Mesenchymal stem cell (in vitro differentiated cells and primary cell): ENCODE measurements at regions not wholly inside any gene's neighbourhood (a gene's known extent, or its start where the extent isn't known, plus 50 kb on each side); places are given as distances from the start of the nearest gene placed in this dataset.

Experiments used
- DNase-seq: peaks from one replicate; pipeline ENCODE4 v3.0.0-alpha.2; 2013
- H2AFZ ChIP-seq: one replicate; pipeline ENCODE4 v1.6.1; 2013; ENCODE audit warnings: low read depth, mild to moderate bottlenecking, control low read depth, inconsistent platforms, low read length, moderate library complexity
- H2AK5ac ChIP-seq: 2 replicates; pipeline ENCODE4 v1.6.1; 2013; ENCODE audit warnings: low read length, moderate library complexity, mild to moderate bottlenecking, inconsistent platforms; ENCODE audit not compliant: severe bottlenecking
- H2BK120ac ChIP-seq: one replicate; pipeline ENCODE4 v1.6.1; 2013; ENCODE audit warnings: low read depth, mild to moderate bottlenecking, inconsistent platforms, low read length, moderate library complexity
- H2BK12ac ChIP-seq, 2 experiments: one replicate each; pipeline ENCODE4 v1.6.1; 2013; ENCODE audit warnings: inconsistent platforms in 2 of 2, low read length in 2 of 2, mild to moderate bottlenecking in 2 of 2, moderate library complexity in 2 of 2, control low read depth in 1 of 2
- H2BK15ac ChIP-seq: one replicate; pipeline ENCODE4 v1.6.1; 2013; ENCODE audit warnings: mild to moderate bottlenecking, low read depth, inconsistent platforms; ENCODE audit not compliant: poor library complexity, severe bottlenecking
- H2BK5ac ChIP-seq: 2 replicates; pipeline ENCODE4 v1.6.1; 2013; ENCODE audit warnings: low read depth, mild to moderate bottlenecking, low read length, control low read depth, inconsistent platforms; ENCODE audit not compliant: poor library complexity, severe bottlenecking
- H3K14ac ChIP-seq, 2 experiments: one replicate each; pipeline ENCODE4 v1.6.1; 2013; ENCODE audit warnings: inconsistent platforms in 2 of 2, low read length in 2 of 2, control low read depth in 1 of 2, mild to moderate bottlenecking in 1 of 2, moderate library complexity in 1 of 2
- H3K18ac ChIP-seq, 2 experiments: one replicate each; pipeline ENCODE4 v1.6.1; 2013; ENCODE audit warnings: inconsistent platforms in 2 of 2, low read length in 2 of 2, control low read depth in 1 of 2, low read depth in 1 of 2, mild to moderate bottlenecking in 1 of 2
- H3K23ac ChIP-seq, 2 experiments: one replicate each; pipeline ENCODE4 v1.6.1; 2013; ENCODE audit warnings: inconsistent platforms in 2 of 2, low read length in 2 of 2, mild to moderate bottlenecking in 2 of 2, moderate library complexity in 2 of 2, control low read depth in 1 of 2
- H3K27ac ChIP-seq: 2 replicates; pipeline ENCODE4 v1.5.1; 2013; ENCODE audit warnings: mild to moderate bottlenecking, moderate library complexity, low read length, control low read depth, inconsistent platforms; ENCODE audit not compliant: poor library complexity, severe bottlenecking
- H3K27me3 ChIP-seq, 2 experiments: 2 replicates each; pipeline versions ENCODE4 v1.6.1 to v1.7.0; 2013; ENCODE audit warnings: low read length in 2 of 2, mild to moderate bottlenecking in 2 of 2, moderate library complexity in 2 of 2, control low read depth in 1 of 2, inconsistent platforms in 1 of 2; ENCODE audit not compliant: control insufficient read depth in 1 of 2, insufficient read depth in 1 of 2
- H3K36me3 ChIP-seq, 2 experiments: 2 replicates each; pipeline versions ENCODE4 v1.6.1 to v1.7.0; 2013; ENCODE audit warnings: low read length in 2 of 2, control low read depth in 1 of 2, inconsistent platforms in 1 of 2, low read depth in 1 of 2, mild to moderate bottlenecking in 1 of 2; ENCODE audit not compliant: insufficient read depth in 2 of 2, control insufficient read depth in 1 of 2
- H3K4ac ChIP-seq, 2 experiments: one replicate each; pipeline ENCODE4 v1.6.1; 2013; ENCODE audit warnings: inconsistent platforms in 2 of 2, low read length in 2 of 2, mild to moderate bottlenecking in 2 of 2, moderate library complexity in 2 of 2, control low read depth in 1 of 2, low read depth in 1 of 2
- H3K4me1 ChIP-seq: 2 replicates; pipeline ENCODE4 v1.6.1; 2013; ENCODE audit warnings: low read depth, low read length, control low read depth; ENCODE audit not compliant: control insufficient read depth, insufficient read depth
- H3K4me2 ChIP-seq: 2 replicates; pipeline ENCODE4 v1.6.1; 2013; ENCODE audit warnings: low read length, mild to moderate bottlenecking, inconsistent platforms; ENCODE audit not compliant: poor library complexity, severe bottlenecking
- H3K4me3 ChIP-seq, 2 experiments: 2 replicates each; pipeline versions ENCODE4 v1.5.1 to v1.7.0; 2013; ENCODE audit warnings: low read length in 2 of 2, mild to moderate bottlenecking in 2 of 2, control low read depth in 1 of 2, low read depth in 1 of 2; ENCODE audit not compliant: insufficient read depth in 1 of 2
- H3K79me1 ChIP-seq: replicated peaks from 2 replicates; pipeline ENCODE4 v1.6.1; 2013; ENCODE audit warnings: mild to moderate bottlenecking, control low read depth, low read length, inconsistent platforms; ENCODE audit not compliant: poor library complexity, severe bottlenecking
- H3K9ac ChIP-seq: 2 replicates; pipeline ENCODE4 v1.7.0; 2013; ENCODE audit warnings: mild to moderate bottlenecking, low read length, moderate library complexity
- H3K9me3 ChIP-seq: 2 replicates; pipeline ENCODE4 v1.7.0; 2013; ENCODE audit warnings: mild to moderate bottlenecking, low read length; ENCODE audit not compliant: control insufficient read depth
- H4K8ac ChIP-seq: one replicate; pipeline ENCODE4 v1.6.1; 2013; ENCODE audit warnings: inconsistent platforms, mild to moderate bottlenecking, low read length, moderate library complexity
- H4K91ac ChIP-seq: one replicate; pipeline ENCODE4 v1.6.1; 2013; ENCODE audit warnings: mild to moderate bottlenecking, low read length, inconsistent platforms
- WGBS: methylation state at CpG from one replicate; pipeline ENCODE4 v1.1.7; 2013; ENCODE audit warnings: mixed read lengths; 5-methylcytosine and 5-hydroxymethylcytosine counted together

- Histone ChIP-seq H3K18ac (no peak overlapping the region), H3K27me3 (no peaks in the 10 kb centered on the region), H2AK5ac (no peak overlapping the region), H3K4ac (no peak overlapping the region), H3K27ac (no peak overlapping the region), H2BK12ac (no peak overlapping the region), H3K9me3 (no peaks in the 10 kb centered on the region), H4K8ac (no peak overlapping the region), H3K9ac (no peak overlapping the region), H3K4me2 (no peak overlapping the region), H3K14ac (no peak overlapping the region), H3K79me1 (no peaks in the 10 kb centered on the region), H4K91ac (no peak overlapping the region), H3K4me3 (no peak overlapping the region), H3K4me1 (peaks cover 1% of the 10 kb centered on the region), H2AFZ (no peak overlapping the region), H2BK120ac (no peak overlapping the region), H3K23ac (no peak overlapping the region), H3K36me3 (no peaks in the 10 kb centered on the region), H2BK15ac (no peak overlapping the region), H2BK5ac (no peak overlapping the region)
- peak; percentile 49 for DNase-seq
- 72% methylated on average over 7 of the region's 7 CpGs for WGBS
Measured at GRCh38 chr4:111943796-111944203, 201.5 kb upstream of the FAM241A start.

DNA sequence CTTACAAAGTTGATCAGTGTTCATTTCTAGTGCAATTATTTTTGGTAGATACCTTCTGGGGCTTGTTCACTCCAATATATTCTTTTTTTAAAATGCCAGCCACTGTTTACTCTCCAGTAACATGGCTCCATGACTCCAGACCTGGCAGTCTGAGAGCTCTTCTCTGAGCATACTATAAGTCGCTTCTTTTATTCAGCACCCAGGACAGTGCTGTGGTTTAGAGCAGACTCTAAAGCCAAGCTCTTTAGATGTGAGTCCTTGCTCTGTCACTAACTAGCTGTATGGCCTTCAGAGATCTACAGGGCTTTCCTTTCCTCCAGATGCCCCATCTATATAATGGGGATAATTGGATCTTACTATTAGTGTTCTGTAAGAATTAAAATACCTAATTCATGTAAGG is 200.2 kb upstream of the FAM241A start:
- Histone ChIP-seq H2BK120ac (no peak overlapping the region), H3K14ac (no peak overlapping the region)
- WGBS = 26% methylated on average over 1 of the region's 1 CpG

GRCh38 chr4:111946800-111947199 is 198.5 kb upstream of the FAM241A start:
- Histone ChIP-seq H3K18ac (no peak overlapping the region), H3K79me1 (no peaks in the 10 kb centered on the region), H3K4me2 (no peak overlapping the region), H2BK5ac (no peak overlapping the region), H3K4me1 (peaks cover 1% of the 10 kb centered on the region), H3K9ac (no peak overlapping the region), H4K91ac (no peak overlapping the region), H3K27me3 (no peaks in the 10 kb centered on the region), H3K23ac (no peak overlapping the region), H3K9me3 (peaks cover 2% of the 10 kb centered on the region), H2AK5ac (no peak overlapping the region), H3K27ac (no peak overlapping the region), H2AFZ (no peak overlapping the region), H4K8ac (no peak overlapping the region), H3K4ac (no peak overlapping the region), H3K36me3 (no peaks in the 10 kb centered on the region), H2BK12ac (no peak overlapping the region), H2BK120ac (no peak overlapping the region), H2BK15ac (no peak overlapping the region), H3K14ac (no peak overlapping the region), H3K4me3 (no peak overlapping the region)
- DNase-seq = no peak
- 60% methylated on average over 1 of the region's 2 CpGs for WGBS

More for the DNA sequence above, 200.2 kb upstream of the FAM241A start:
- no peak overlapping the region for H2BK12ac ChIP-seq
- H2BK5ac ChIP-seq = no peak overlapping the region
- H3K36me3 ChIP-seq = no peaks in the 10 kb centered on the region
- no peak overlapping the region for H3K23ac ChIP-seq
- no peak overlapping the region for H4K91ac ChIP-seq
- no peak overlapping the region for H3K9ac ChIP-seq
- no peak overlapping the region for H3K18ac ChIP-seq
- no peak overlapping the region for H2BK15ac ChIP-seq
- no peak overlapping the region for H3K4me3 ChIP-seq
- H4K8ac ChIP-seq = no peak overlapping the region
- H3K4me1 ChIP-seq = peaks cover 1% of the 10 kb centered on the region
- H3K27ac ChIP-seq = no peak overlapping the region
- no peak overlapping the region for H2AFZ ChIP-seq
- no peak overlapping the region for H2AK5ac ChIP-seq
- DNase-seq = peak; percentile 16
- H3K9me3 ChIP-seq = no peaks in the 10 kb centered on the region
- H3K4ac ChIP-seq = no peak overlapping the region
- H3K27me3 ChIP-seq = no peaks in the 10 kb centered on the region
- H3K79me1 ChIP-seq = no peaks in the 10 kb centered on the region
- H3K4me2 ChIP-seq = no peak overlapping the region

DNA sequence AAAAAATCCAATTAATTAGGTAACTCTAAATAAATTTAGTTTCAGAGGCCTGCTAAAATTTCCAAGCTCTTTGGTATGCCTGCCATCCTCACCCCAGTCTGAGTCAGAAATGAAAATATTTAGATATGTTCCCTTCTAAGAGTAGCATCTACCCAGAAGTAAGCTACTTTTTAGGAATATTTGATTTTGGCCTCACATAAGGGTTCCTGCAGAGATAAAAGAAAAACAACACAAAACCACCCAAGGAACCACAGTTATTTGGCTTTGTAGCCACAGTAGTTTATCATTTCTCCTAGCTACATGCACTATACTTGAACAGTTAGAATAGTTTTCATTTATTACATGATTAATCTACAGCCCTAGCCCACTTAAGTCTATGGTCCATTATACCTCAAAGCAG is 192.6 kb upstream of the FAM241A start:
- peaks cover 2% of the 10 kb centered on the region for H3K9me3 ChIP-seq
- no peak overlapping the region for H3K4me2 ChIP-seq
- no peak overlapping the region for H4K91ac ChIP-seq
- H2BK5ac ChIP-seq = no peak overlapping the region
- no peak overlapping the region for H3K27ac ChIP-seq
- H4K8ac ChIP-seq = no peak overlapping the region
- no peak for DNase-seq
- H3K4me3 ChIP-seq = no peak overlapping the region
- no peak overlapping the region for H2BK15ac ChIP-seq
- H2AK5ac ChIP-seq = no peak overlapping the region
- H2AFZ ChIP-seq = no peak overlapping the region
- no peaks in the 10 kb centered on the region for H3K4me1 ChIP-seq
- H2BK12ac ChIP-seq = no peak overlapping the region
- H3K18ac ChIP-seq = no peak overlapping the region
- H3K14ac ChIP-seq = no peak overlapping the region
- H3K9ac ChIP-seq = no peak overlapping the region
- no peaks in the 10 kb centered on the region for H3K27me3 ChIP-seq
- no peaks in the 10 kb centered on the region for H3K36me3 ChIP-seq
- no peak overlapping the region for H3K23ac ChIP-seq
- no peaks in the 10 kb centered on the region for H3K79me1 ChIP-seq
- no peak overlapping the region for H2BK120ac ChIP-seq
- no peak overlapping the region for H3K4ac ChIP-seq
